ENCODE measurements at regions not wholly inside any gene's neighbourhood (a gene's known extent, or its start where the extent isn't known, plus 50 kb on each side); places are given as distances from the start of the nearest gene placed in this dataset.

- TF ChIP-seq CTCF (conservative IDR thresholded peaks at IDR 0.05) (no peak), ZFX (IDR thresholded peaks at IDR 0.05) (no peak)
Measured at GRCh38 chr12:58029260-58029659, 87.9 kb downstream of the ATP23 start.

Measured in C4-2B (cell line).